ENCODE measurements at regions not wholly inside any gene's neighbourhood (a gene's known extent, or its start where the extent isn't known, plus 50 kb on each side); places are given as distances from the start of the nearest gene placed in this dataset.

- TF ChIP-seq CTCF (IDR thresholded peaks at IDR 0.05), result no peak
- no peak for TF ChIP-seq POLR2A (IDR thresholded peaks at IDR 0.05)
Observed at GRCh38 chr13:62092536-62092935, 676.9 kb upstream of the PCDH20 start.
